H9 (cell line): ENCODE measurements at regions not wholly inside any gene's neighbourhood (a gene's known extent, or its start where the extent isn't known, plus 50 kb on each side); places are given as distances from the start of the nearest gene placed in this dataset.

Experiments used
- DNase-seq: peaks from one replicate; pipeline ENCODE4 v3.0.0-alpha.2; 2017
- H2AFZ ChIP-seq: one replicate; pipeline ENCODE4 v1.6.1; 2013; ENCODE audit warnings: mild to moderate bottlenecking, low read length, control low read depth, moderate library complexity
- H2AK5ac ChIP-seq: 2 replicates; pipeline ENCODE4 v1.6.1; 2013; ENCODE audit warnings: low read length, control low read depth, mixed read lengths; ENCODE audit not compliant: insufficient read length
- H2BK120ac ChIP-seq: one replicate; pipeline ENCODE4 v1.6.1; 2013; ENCODE audit warnings: low read depth, mild to moderate bottlenecking, low read length, control low read depth, inconsistent platforms; ENCODE audit not compliant: poor library complexity, severe bottlenecking
- H2BK12ac ChIP-seq: 2 replicates; pipeline ENCODE4 v1.6.1; 2013; ENCODE audit warnings: low read length, control low read depth, mixed read lengths, low read depth; ENCODE audit not compliant: insufficient read length
- H2BK15ac ChIP-seq: 2 replicates; pipeline ENCODE4 v1.6.1; 2013; ENCODE audit warnings: low read depth, low read length, control low read depth
- H2BK20ac ChIP-seq: one replicate; pipeline ENCODE4 v1.6.1; 2013; ENCODE audit warnings: low read depth, mild to moderate bottlenecking, low read length, control low read depth, inconsistent platforms; ENCODE audit not compliant: poor library complexity, severe bottlenecking
- H2BK5ac ChIP-seq: 2 replicates; pipeline ENCODE4 v1.6.1; 2013; ENCODE audit warnings: low read length, control low read depth, mixed read lengths; ENCODE audit not compliant: insufficient read length
- H3K14ac ChIP-seq: 2 replicates; pipeline ENCODE4 v1.6.1; 2013; ENCODE audit warnings: low read length, control low read depth; ENCODE audit not compliant: insufficient read depth
- H3K18ac ChIP-seq: 2 replicates; pipeline ENCODE4 v1.6.1; 2013; ENCODE audit warnings: low read depth, mild to moderate bottlenecking, mixed read lengths, low read length, control low read depth; ENCODE audit not compliant: insufficient read length
- H3K23ac ChIP-seq: 2 replicates; pipeline ENCODE4 v1.6.1; 2013; ENCODE audit warnings: low read length, control low read depth, mixed read lengths, low read depth; ENCODE audit not compliant: insufficient read length
- H3K23me2 ChIP-seq: 2 replicates; pipeline ENCODE4 v1.6.1; 2013; ENCODE audit warnings: low read depth, mild to moderate bottlenecking, mixed read lengths, low read length, control low read depth; ENCODE audit not compliant: insufficient read length, poor library complexity, severe bottlenecking
- H3K27ac ChIP-seq: 2 replicates; pipeline ENCODE4 v1.5.1; 2013; ENCODE audit warnings: low read length, control low read depth, mixed read lengths, low read depth; ENCODE audit not compliant: insufficient read length
- H3K27me3 ChIP-seq: 2 replicates; pipeline ENCODE4 v1.6.1; 2013; ENCODE audit warnings: low read length, control low read depth, inconsistent platforms; ENCODE audit not compliant: insufficient read depth
- H3K4ac ChIP-seq: 2 replicates; pipeline ENCODE4 v1.6.1; 2013; ENCODE audit warnings: low read depth, mild to moderate bottlenecking, control low read depth, inconsistent platforms, low read length, moderate library complexity
- H3K4me1 ChIP-seq: 2 replicates; pipeline ENCODE4 v1.6.1; 2013; ENCODE audit warnings: low read length, control low read depth, inconsistent platforms; ENCODE audit not compliant: insufficient read depth
- H3K4me2 ChIP-seq: 2 replicates; pipeline ENCODE4 v1.6.1; 2013; ENCODE audit warnings: low read length, control low read depth, mixed read lengths; ENCODE audit not compliant: insufficient read length, insufficient read depth
- H3K56ac ChIP-seq: 2 replicates; pipeline ENCODE4 v1.6.1; 2013; ENCODE audit warnings: low read depth, mild to moderate bottlenecking, mixed read lengths, low read length, control low read depth; ENCODE audit not compliant: insufficient read length
- H3K79me1 ChIP-seq: 2 replicates; pipeline ENCODE4 v1.6.1; 2013; ENCODE audit warnings: low read depth, mild to moderate bottlenecking, moderate library complexity, low read length, control low read depth, inconsistent platforms; ENCODE audit not compliant: insufficient read depth, poor library complexity, severe bottlenecking
- H3K79me2 ChIP-seq: 2 replicates; pipeline ENCODE4 v1.6.1; 2013; ENCODE audit warnings: low read length, control low read depth, inconsistent platforms; ENCODE audit not compliant: insufficient read depth
- H3K9ac ChIP-seq: 2 replicates; pipeline ENCODE4 v1.6.1; 2013; ENCODE audit warnings: low read length, control low read depth, mixed read lengths; ENCODE audit not compliant: insufficient read length; ENCODE audit errors: extremely low read depth
- H3K9me3 ChIP-seq: one replicate; pipeline ENCODE4 v1.6.1; 2013; ENCODE audit warnings: low read depth, low read length, inconsistent platforms; ENCODE audit not compliant: control insufficient read depth
- H3T11ph ChIP-seq: one replicate; pipeline ENCODE4 v1.6.1; 2013; ENCODE audit warnings: mild to moderate bottlenecking, low read length, control low read depth, inconsistent platforms
- H4K20me1 ChIP-seq: one replicate; pipeline ENCODE4 v1.6.1; 2013; ENCODE audit not compliant: control insufficient read depth, insufficient read length, insufficient read depth
- H4K5ac ChIP-seq: 2 replicates; pipeline ENCODE4 v1.6.1; 2013; ENCODE audit warnings: low read depth, mild to moderate bottlenecking, mixed read lengths, low read length, control low read depth; ENCODE audit not compliant: insufficient read length
- H4K8ac ChIP-seq: replicated peaks from 2 replicates; pipeline ENCODE4 v1.6.1; 2013; ENCODE audit warnings: low read length, control low read depth, mixed read lengths, low read depth; ENCODE audit not compliant: insufficient read length
- H4K91ac ChIP-seq: 2 replicates; pipeline ENCODE4 v1.6.1; 2013; ENCODE audit warnings: low read depth, mild to moderate bottlenecking, moderate library complexity, mixed read lengths, low read length, control low read depth; ENCODE audit not compliant: insufficient read length
- H3K27ac Mint-ChIP-seq, 3 experiments: 2 replicates in 2 of 3; 3 replicates in 1 of 3; pipeline ENCODE4 v1.8.0; 2020 to 2021; ENCODE audit warnings: mixed read lengths in 3 of 3, mild to moderate bottlenecking in 1 of 3, moderate library complexity in 1 of 3
- H3K27me3 Mint-ChIP-seq: 2 replicates; pipeline ENCODE4 v1.8.0; 2021; ENCODE audit warnings: low read depth, mild to moderate bottlenecking, moderate library complexity, mixed read lengths
- H3K36me3 Mint-ChIP-seq, 3 experiments: 2 replicates in 2 of 3; 3 replicates in 1 of 3; pipeline ENCODE4 v1.8.0; 2020 to 2021; ENCODE audit warnings: low read depth in 3 of 3, mixed read lengths in 3 of 3; ENCODE audit not compliant: insufficient read depth in 1 of 3
- H3K4me1 Mint-ChIP-seq, 2 experiments: 2 replicates each; pipeline ENCODE4 v1.8.0; 2020; ENCODE audit warnings: mixed read lengths in 2 of 2
- H3K4me3 Mint-ChIP-seq, 2 experiments: 2 replicates in 1 of 2; 3 replicates in 1 of 2; pipeline ENCODE4 v1.8.0; 2020 to 2021; ENCODE audit warnings: mild to moderate bottlenecking in 2 of 2, mixed read lengths in 2 of 2, moderate library complexity in 1 of 2
- H3K9me3 Mint-ChIP-seq, 2 experiments: 2 replicates in 1 of 2; 3 replicates in 1 of 2; pipeline ENCODE4 v1.8.0; 2020; ENCODE audit warnings: mild to moderate bottlenecking in 2 of 2, mixed read lengths in 2 of 2, moderate library complexity in 1 of 2
- CTCF ChIP-seq: fragments of 200-600 bp; sonication (generic); conservative IDR thresholded peaks from 3 replicates; pipeline ENCODE4 v1.8.0; 2021; ENCODE audit warnings: antibody characterized with exemption, mild to moderate bottlenecking
- WGBS: extraction: QIAGEN DNeasy Blood & Tissue Kit; methylation state at CpG from one replicate; pipeline ENCODE4 v1.1.7; 2013; ENCODE audit warnings: missing lambda C conversion rate, low lambda C conversion rate, mixed read lengths; ENCODE audit not compliant: insufficient read length; ENCODE audit errors: extremely low coverage; 5-methylcytosine and 5-hydroxymethylcytosine counted together

- H2BK20ac ChIP-seq: no peak overlapping the region
- no peak overlapping the region for H2AFZ ChIP-seq
- no CpG with 5 or more reads among the region's 3 CpGs for WGBS
- no peak for DNase-seq
- no peak overlapping the region for H3K4me3 Mint-ChIP-seq
- H3K27ac Mint-ChIP-seq: no peak overlapping the region
- no peak overlapping the region for H3K4me2 ChIP-seq
- H2BK5ac ChIP-seq: no peak overlapping the region
- H4K5ac ChIP-seq: no peak overlapping the region
- H2BK12ac ChIP-seq: no peak overlapping the region
- no peak overlapping the region for H3K23ac ChIP-seq
- H2AK5ac ChIP-seq: no peak overlapping the region
- H3K36me3 Mint-ChIP-seq: no peaks in the 10 kb centered on the region
- H3K23me2 ChIP-seq: no peaks in the 10 kb centered on the region
- H3K14ac ChIP-seq: no peak overlapping the region
- no peak overlapping the region for H2BK15ac ChIP-seq
- no peaks in the 10 kb centered on the region for H3K9me3 ChIP-seq
- H4K20me1 ChIP-seq: no peaks in the 10 kb centered on the region
- no peak overlapping the region for H4K91ac ChIP-seq
- no peaks in the 10 kb centered on the region for H3K4me1 Mint-ChIP-seq
- no peak overlapping the region for H3K9ac ChIP-seq
- no peaks in the 10 kb centered on the region; a peak in 1 of 5 replicates for H3K9me3 Mint-ChIP-seq
- H4K8ac ChIP-seq: no peak overlapping the region
- H3K27ac ChIP-seq: no peak overlapping the region
- no peak overlapping the region for H3K56ac ChIP-seq
- no peak overlapping the region for H3T11ph ChIP-seq
- no peaks in the 10 kb centered on the region for H3K79me1 ChIP-seq
- no peak for TF ChIP-seq CTCF
- H3K27me3 Mint-ChIP-seq: peaks cover 1% of the 10 kb centered on the region; the same call in 1 of the 2 replicates
- no peaks in the 10 kb centered on the region for H3K79me2 ChIP-seq
- no peaks in the 10 kb centered on the region for H3K27me3 ChIP-seq
- H3K18ac ChIP-seq: no peak overlapping the region
- no peak overlapping the region for H3K4ac ChIP-seq
- no peaks in the 10 kb centered on the region for H3K4me1 ChIP-seq
- H2BK120ac ChIP-seq: no peak overlapping the region
Observed at GRCh38 chr11:62071408-62071807, 52.4 kb upstream of the INCENP start.
